HepG2 (cell line): ENCODE measurements at regions not wholly inside any gene's neighbourhood (a gene's known extent, or its start where the extent isn't known, plus 50 kb on each side); places are given as distances from the start of the nearest gene placed in this dataset.

Source experiments
- ATAC-seq: fragments of 200-7000 bp; cut with Tn5 transposase; 3 replicates; pipeline ENCODE4 v1.9.1; 2020; ENCODE audit warnings: mild to moderate bottlenecking, moderate library complexity
- BruUV-seq: library from RNA; stranded (reverse); fragments of 400-500 nt; replicated peaks from 2 replicates; lab custom pipeline; 2021; lab: Mats Ljungman, UMichigan
- CTCF ChIA-PET: fragments of 300-600 bp; formaldehyde crosslinking; extraction: SDS; loops from one replicate; lab custom pipeline; 2021; ENCODE audit warnings: low total read pairs, inconsistent platforms, low intra/inter-chr PET ratio; lab: Yijun Ruan, JAX
- POLR2A ChIA-PET: fragments of 350-600 bp; sonication (Branson Sonifier 250); formaldehyde crosslinking; loops from one replicate; lab custom pipeline; 2020; ENCODE audit warnings: antibody characterized with exemption, inconsistent platforms; lab: Yijun Ruan, JAX
- DNase-seq: peaks from one replicate; pipeline ENCODE4 v3.0.0-alpha.2; 2015; ENCODE audit warnings: low spot score
- FAIRE-seq: peaks from 3 replicates; lab custom pipeline; 2011; peaks lifted over from hg19 to GRCh38; lab: Jason Lieb, UNC
- H2AFZ ChIP-seq: one replicate; pipeline ENCODE4 v1.6.1; 2011; ENCODE audit warnings: low read length, inconsistent platforms
- H3K27ac ChIP-seq: fragments of 300-600 bp; 3 replicates; pipeline ENCODE4 v1.8.0; 2011; ENCODE audit warnings: mixed run types, mild to moderate bottlenecking, mixed read lengths, low read length, inconsistent platforms; ENCODE audit not compliant: insufficient read depth; ENCODE audit errors: extremely low read length
- H3K27me3 ChIP-seq, 2 experiments: fragments of 200-600 bp in 1 of 2; 2 replicates in 1 of 2; 3 replicates in 1 of 2; pipeline versions ENCODE4 v1.6.0 to v1.8.0; 2011; ENCODE audit warnings: low read length in 2 of 2, mild to moderate bottlenecking in 2 of 2, moderate library complexity in 2 of 2, inconsistent platforms in 1 of 2; ENCODE audit not compliant: insufficient read depth in 2 of 2, control insufficient read depth in 1 of 2
- H3K36me3 ChIP-seq, 2 experiments: fragments of 200-600 bp in 1 of 2; replicated peaks in 1 of 2; 2 replicates in 1 of 2; 3 replicates in 1 of 2; pipeline versions ENCODE4 v1.5.1 to v1.8.0; 2011; ENCODE audit warnings: low read length in 2 of 2, inconsistent platforms in 1 of 2; ENCODE audit not compliant: insufficient read depth in 2 of 2, control insufficient read depth in 1 of 2
- H3K4me1 ChIP-seq: 2 replicates; pipeline ENCODE4 v1.5.1; 2012; ENCODE audit warnings: low read length, inconsistent platforms; ENCODE audit not compliant: insufficient read depth
- H3K4me2 ChIP-seq: 2 replicates; pipeline ENCODE4 v1.6.0; 2011; ENCODE audit warnings: low read depth, low read length, inconsistent platforms
- H3K4me3 ChIP-seq, 3 experiments: fragments of 200-600 bp in 1 of 3; sonication (generic), shearing (Covaris generic) in 1 of 3; replicated peaks in 1 of 3; 2 replicates each; pipeline ENCODE4 v1.5.1; 2011 to 2016; ENCODE audit warnings: low read length in 3 of 3, inconsistent platforms in 2 of 3, low read depth in 2 of 3, mild to moderate bottlenecking in 2 of 3, control low read depth in 1 of 3, mixed read lengths in 1 of 3; ENCODE audit not compliant: insufficient read depth in 1 of 3
- H3K79me2 ChIP-seq: one replicate; pipeline ENCODE4 v1.6.1; 2011; ENCODE audit warnings: low read length, inconsistent platforms; ENCODE audit not compliant: insufficient read depth
- H3K9ac ChIP-seq: 2 replicates; pipeline ENCODE4 v1.6.0; 2011; ENCODE audit warnings: mild to moderate bottlenecking, low read depth, low read length, inconsistent platforms; ENCODE audit not compliant: insufficient read depth
- H3K9me3 ChIP-seq: 2 replicates; pipeline ENCODE4 v1.5.1; 2012; ENCODE audit warnings: mild to moderate bottlenecking, low read length
- H4K20me1 ChIP-seq: 2 replicates; pipeline ENCODE4 v1.6.0; 2011; ENCODE audit warnings: inconsistent platforms, mild to moderate bottlenecking, low read length, moderate library complexity; ENCODE audit not compliant: insufficient read depth
- CBX2 ChIP-seq, 2 experiments: fragments of 200-600 bp in 1 of 2; sonication (generic); formaldehyde crosslinking in 1 of 2; IDR thresholded peaks; 2 replicates each; pipeline versions ENCODE4 v1.7.0 to v1.8.1; 2018 to 2022; ENCODE audit warnings: low read depth in 2 of 2, low read length in 1 of 2, mild to moderate bottlenecking in 1 of 2, missing genetic modification reagents in 1 of 2
- CHCHD3 ChIP-seq: sonication (generic); formaldehyde crosslinking; IDR thresholded peaks from 2 replicates; pipeline ENCODE4 v1.8.0; 2022; ENCODE audit warnings: mild to moderate bottlenecking, missing genetic modification reagents, moderate library complexity
- MBD4 ChIP-seq: IDR thresholded peaks from 2 replicates; pipeline ENCODE4 v1.6.1; 2012; ENCODE audit warnings: low read length, inconsistent platforms, borderline replicate concordance
- MLLT10 ChIP-seq: sonication (generic); formaldehyde crosslinking; IDR thresholded peaks from 2 replicates; pipeline ENCODE4 v1.4.0; 2020; ENCODE audit warnings: missing genetic modification reagents
- SMAD9 ChIP-seq: sonication (generic); formaldehyde crosslinking; IDR thresholded peaks from 2 replicates; pipeline ENCODE4 v1.5.1; 2020; ENCODE audit warnings: mild to moderate bottlenecking, missing genetic modification reagents
- SMARCE1 ChIP-seq: fragments of 450-650 bp; IDR thresholded peaks from 2 replicates; pipeline ENCODE4 v1.6.1; 2017; ENCODE audit warnings: borderline replicate concordance
- SNRNP70 ChIP-seq: fragments of 200-400 bp; formaldehyde crosslinking; IDR thresholded peaks from 2 replicates; pipeline ENCODE4 v1.6.1; 2017; ENCODE audit warnings: mild to moderate bottlenecking, low read depth, low read length, moderate library complexity
- THAP11 ChIP-seq: IDR thresholded peaks from 2 replicates; pipeline ENCODE4 v1.6.1; 2016; ENCODE audit warnings: missing biosample characterization, missing genetic modification reagents
- XBP1 ChIP-seq: sonication (generic); formaldehyde crosslinking; IDR thresholded peaks from 2 replicates; pipeline ENCODE4 v1.5.0; 2020; ENCODE audit warnings: missing genetic modification reagents
- ZNF766 ChIP-seq: sonication (generic); formaldehyde crosslinking; IDR thresholded peaks from 2 replicates; pipeline ENCODE4 v1.5.0; 2020; ENCODE audit warnings: missing genetic modification reagents, borderline replicate concordance
- ZNF850 ChIP-seq: sonication (generic); formaldehyde crosslinking; conservative IDR thresholded peaks from 2 replicates; pipeline ENCODE4 v1.9.0; 2021; ENCODE audit warnings: mild to moderate bottlenecking, missing genetic modification reagents
- WGBS: methylation state at CpG from one replicate; pipeline ENCODE4 v1.1.6; 2017; ENCODE audit warnings: low lambda C conversion rate; 5-methylcytosine and 5-hydroxymethylcytosine counted together
- in situ Hi-C: cut with HindIII; loops from 2 replicates; pipeline ENCODE4 v1.10.0; 2017; ENCODE audit warnings: low pct_unique_long_range_greater_than_20kb; ENCODE audit not compliant: extremely low pct_ligation_motif_present
- intact Hi-C: fragments of 100-400 bp; cut with micrococcal nuclease; formaldehyde crosslinking; loops from one replicate; pipeline ENCODE4 v1.10.0; 2022; ENCODE audit not compliant: unreplicated experiment
- TF ChIP-seq, protein P1 (sequence below): sonication (generic); formaldehyde crosslinking; conservative IDR thresholded peaks from 2 replicates; pipeline ENCODE4 v1.4.0; 2020; ENCODE audit warnings: missing genetic modification reagents
- TF ChIP-seq, protein P2 (sequence below): sonication (generic); formaldehyde crosslinking; IDR thresholded peaks from 2 replicates; pipeline ENCODE4 v1.4.0; 2020; ENCODE audit warnings: missing genetic modification reagents
- TF ChIP-seq, protein P3 (sequence below): sonication (generic); formaldehyde crosslinking; IDR thresholded peaks from 2 replicates; pipeline ENCODE4 v1.4.0; 2020; ENCODE audit warnings: missing genetic modification reagents, borderline replicate concordance

DNA sequence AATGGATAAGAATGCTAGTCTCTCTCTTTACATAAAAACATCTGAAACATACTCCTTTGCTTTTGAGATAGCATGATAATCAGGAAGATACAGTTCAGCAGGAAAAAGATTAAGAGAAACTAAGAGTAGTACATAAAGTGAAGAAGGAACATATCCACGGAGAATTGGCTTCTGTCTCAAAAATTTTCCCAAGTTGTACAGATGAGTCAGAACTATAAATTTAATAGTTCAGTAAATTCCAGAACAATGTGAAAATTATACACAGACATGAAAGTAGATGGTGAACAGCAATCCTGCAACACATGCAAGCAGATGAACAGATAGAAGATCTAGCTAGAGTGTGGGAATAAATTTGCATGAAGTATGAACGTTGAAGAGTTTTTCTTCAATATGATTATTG lies 691.4 kb upstream of the RIOK2 start:
- DNase-seq (no peak), ATAC-seq (no peak), FAIRE-seq (no peak)
- POLR2A ChIA-PET, result no interaction called here
- Histone ChIP-seq H3K27ac (no peak overlapping the region), H2AFZ (no peak overlapping the region), H3K4me3 (no peak overlapping the region), H3K27me3 (no peaks in the 10 kb centered on the region), H3K4me2 (no peak overlapping the region), H3K9ac (no peak overlapping the region), H3K4me1 (no peaks in the 10 kb centered on the region), H3K79me2 (no peaks in the 10 kb centered on the region), H3K9me3 (peaks cover 5% of the 10 kb centered on the region; the same call in 1 of the 2 replicates), H3K36me3 (no peaks in the 10 kb centered on the region), H4K20me1 (no peaks in the 10 kb centered on the region)
- in situ Hi-C loops, result no loop called here
- 0% methylated on average over 2 of the region's 2 CpGs for WGBS
- TF ChIP-seq SNRNP70 (no peak), CHCHD3 (no peak), ZNF766 (CRISPR knock-in tag) (no peak), XBP1 (CRISPR knock-in tag) (no peak), SMARCE1 (no peak), ZNF850 (CRISPR knock-in tag) (no peak)
- TF ChIP-seq, protein P1, sequence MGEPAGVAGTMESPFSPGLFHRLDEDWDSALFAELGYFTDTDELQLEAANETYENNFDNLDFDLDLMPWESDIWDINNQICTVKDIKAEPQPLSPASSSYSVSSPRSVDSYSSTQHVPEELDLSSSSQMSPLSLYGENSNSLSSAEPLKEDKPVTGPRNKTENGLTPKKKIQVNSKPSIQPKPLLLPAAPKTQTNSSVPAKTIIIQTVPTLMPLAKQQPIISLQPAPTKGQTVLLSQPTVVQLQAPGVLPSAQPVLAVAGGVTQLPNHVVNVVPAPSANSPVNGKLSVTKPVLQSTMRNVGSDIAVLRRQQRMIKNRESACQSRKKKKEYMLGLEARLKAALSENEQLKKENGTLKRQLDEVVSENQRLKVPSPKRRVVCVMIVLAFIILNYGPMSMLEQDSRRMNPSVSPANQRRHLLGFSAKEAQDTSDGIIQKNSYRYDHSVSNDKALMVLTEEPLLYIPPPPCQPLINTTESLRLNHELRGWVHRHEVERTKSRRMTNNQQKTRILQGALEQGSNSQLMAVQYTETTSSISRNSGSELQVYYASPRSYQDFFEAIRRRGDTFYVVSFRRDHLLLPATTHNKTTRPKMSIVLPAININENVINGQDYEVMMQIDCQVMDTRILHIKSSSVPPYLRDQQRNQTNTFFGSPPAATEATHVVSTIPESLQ (CRISPR knock-in tag), result no peak
- no TSS peak for BruUV-seq
- intact Hi-C loops, result no loop called here
- CTCF ChIA-PET, result no interaction called here

DNA sequence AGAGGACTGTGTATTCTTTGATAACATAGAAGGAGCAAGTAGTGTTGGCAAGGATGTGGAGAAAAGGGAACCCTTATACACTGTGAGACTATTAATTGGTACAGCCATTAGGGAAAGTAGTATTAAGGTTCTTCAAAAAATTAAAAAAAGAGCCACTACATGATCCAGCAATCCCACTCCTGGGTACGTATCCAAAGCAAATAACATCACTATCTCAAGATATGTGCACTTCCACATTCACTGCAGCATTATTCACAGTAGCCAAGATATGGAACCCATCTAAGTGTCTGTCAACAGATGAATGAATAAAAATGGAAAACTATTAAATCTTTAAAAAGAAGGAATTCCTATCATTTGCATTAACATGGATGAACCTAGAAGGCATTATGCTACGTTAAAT lies 693.2 kb upstream of the RIOK2 start:
- intact Hi-C loops, result no loop called here
- Histone ChIP-seq H3K27me3 (no peaks in the 10 kb centered on the region), H2AFZ (no peak overlapping the region), H4K20me1 (no peaks in the 10 kb centered on the region), H3K4me2 (no peak overlapping the region), H3K4me3 (no peak overlapping the region), H3K27ac (no peak overlapping the region), H3K9me3 (no peaks in the 10 kb centered on the region), H3K4me1 (no peaks in the 10 kb centered on the region), H3K9ac (no peak overlapping the region), H3K79me2 (no peaks in the 10 kb centered on the region), H3K36me3 (no peaks in the 10 kb centered on the region)
- no peak for ATAC-seq
- ChIA-PET CTCF (no interaction called here), POLR2A (no interaction called here)
- 2% methylated on average over 2 of the region's 2 CpGs for WGBS
- no peak for DNase-seq
- BruUV-seq, result no TSS peak
- in situ Hi-C loops, result no loop called here
- no peak for FAIRE-seq
- TF ChIP-seq MLLT10 (CRISPR knock-in tag) (no peak), SMAD9 (CRISPR knock-in tag) (no peak), CBX2 (IDR thresholded peaks at IDR 0.05; ENCODE audit: low read depth, low read length) (no peak), CBX2 (CRISPR knock-in tag; IDR thresholded peaks at IDR 0.05; ENCODE audit: low read depth) (no peak), THAP11 (CRISPR knock-in tag) (no peak), MBD4 (no peak)
- TF ChIP-seq, protein P2, sequence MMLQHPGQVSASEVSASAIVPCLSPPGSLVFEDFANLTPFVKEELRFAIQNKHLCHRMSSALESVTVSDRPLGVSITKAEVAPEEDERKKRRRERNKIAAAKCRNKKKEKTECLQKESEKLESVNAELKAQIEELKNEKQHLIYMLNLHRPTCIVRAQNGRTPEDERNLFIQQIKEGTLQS (CRISPR knock-in tag), result no peak
- TF ChIP-seq, protein P3, sequence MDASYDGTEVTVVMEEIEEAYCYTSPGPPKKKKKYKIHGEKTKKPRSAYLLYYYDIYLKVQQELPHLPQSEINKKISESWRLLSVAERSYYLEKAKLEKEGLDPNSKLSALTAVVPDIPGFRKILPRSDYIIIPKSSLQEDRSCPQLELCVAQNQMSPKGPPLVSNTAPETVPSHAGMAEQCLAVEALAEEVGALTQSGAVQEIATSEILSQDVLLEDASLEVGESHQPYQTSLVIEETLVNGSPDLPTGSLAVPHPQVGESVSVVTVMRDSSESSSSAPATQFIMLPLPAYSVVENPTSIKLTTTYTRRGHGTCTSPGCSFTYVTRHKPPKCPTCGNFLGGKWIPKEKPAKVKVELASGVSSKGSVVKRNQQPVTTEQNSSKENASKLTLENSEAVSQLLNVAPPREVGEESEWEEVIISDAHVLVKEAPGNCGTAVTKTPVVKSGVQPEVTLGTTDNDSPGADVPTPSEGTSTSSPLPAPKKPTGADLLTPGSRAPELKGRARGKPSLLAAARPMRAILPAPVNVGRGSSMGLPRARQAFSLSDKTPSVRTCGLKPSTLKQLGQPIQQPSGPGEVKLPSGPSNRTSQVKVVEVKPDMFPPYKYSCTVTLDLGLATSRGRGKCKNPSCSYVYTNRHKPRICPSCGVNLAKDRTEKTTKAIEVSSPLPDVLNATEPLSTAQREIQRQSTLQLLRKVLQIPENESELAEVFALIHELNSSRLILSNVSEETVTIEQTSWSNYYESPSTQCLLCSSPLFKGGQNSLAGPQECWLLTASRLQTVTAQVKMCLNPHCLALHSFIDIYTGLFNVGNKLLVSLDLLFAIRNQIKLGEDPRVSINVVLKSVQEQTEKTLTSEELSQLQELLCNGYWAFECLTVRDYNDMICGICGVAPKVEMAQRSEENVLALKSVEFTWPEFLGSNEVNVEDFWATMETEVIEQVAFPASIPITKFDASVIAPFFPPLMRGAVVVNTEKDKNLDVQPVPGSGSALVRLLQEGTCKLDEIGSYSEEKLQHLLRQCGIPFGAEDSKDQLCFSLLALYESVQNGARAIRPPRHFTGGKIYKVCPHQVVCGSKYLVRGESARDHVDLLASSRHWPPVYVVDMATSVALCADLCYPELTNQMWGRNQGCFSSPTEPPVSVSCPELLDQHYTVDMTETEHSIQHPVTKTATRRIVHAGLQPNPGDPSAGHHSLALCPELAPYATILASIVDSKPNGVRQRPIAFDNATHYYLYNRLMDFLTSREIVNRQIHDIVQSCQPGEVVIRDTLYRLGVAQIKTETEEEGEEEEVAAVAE (CRISPR knock-in tag), result no peak
